AG10803 (cell line): ENCODE measurements at regions not wholly inside any gene's neighbourhood (a gene's known extent, or its start where the extent isn't known, plus 50 kb on each side); places are given as distances from the start of the nearest gene placed in this dataset.

ENCODE experiments used
- DNase-seq: peaks from one replicate; pipeline ENCODE4 v3.0.0; 2010; ENCODE audit warnings: low read depth
- H3K4me3 ChIP-seq: 2 replicates; pipeline ENCODE4 v1.5.1; 2011; ENCODE audit warnings: mild to moderate bottlenecking, low read length, control low read depth
- TF ChIP-seq, protein P1 (sequence below): conservative IDR thresholded peaks from 2 replicates; pipeline ENCODE4 v1.5.1; 2011; ENCODE audit warnings: mild to moderate bottlenecking, low read length, control low read depth, inconsistent platforms

DNA sequence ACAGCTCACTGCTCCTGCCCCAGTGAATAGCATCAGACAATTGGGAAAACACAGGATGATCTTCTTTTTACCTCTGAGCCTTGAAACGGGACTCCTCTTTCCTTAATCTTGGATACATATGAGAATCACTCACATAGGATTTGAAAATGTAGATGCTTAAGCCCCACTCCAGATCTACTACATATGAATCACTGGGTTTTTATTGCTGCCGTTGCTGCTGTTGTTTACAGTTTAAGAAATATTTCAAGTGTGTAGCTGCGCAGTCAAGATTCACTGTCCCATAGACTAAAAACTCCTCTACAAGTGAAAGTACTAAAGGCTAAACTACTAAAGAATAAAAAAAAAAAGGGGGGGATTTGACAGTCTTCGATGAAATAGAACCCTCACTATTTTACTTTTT is 765.9 kb downstream of the NTRK3 start:
- TF ChIP-seq, protein P1, sequence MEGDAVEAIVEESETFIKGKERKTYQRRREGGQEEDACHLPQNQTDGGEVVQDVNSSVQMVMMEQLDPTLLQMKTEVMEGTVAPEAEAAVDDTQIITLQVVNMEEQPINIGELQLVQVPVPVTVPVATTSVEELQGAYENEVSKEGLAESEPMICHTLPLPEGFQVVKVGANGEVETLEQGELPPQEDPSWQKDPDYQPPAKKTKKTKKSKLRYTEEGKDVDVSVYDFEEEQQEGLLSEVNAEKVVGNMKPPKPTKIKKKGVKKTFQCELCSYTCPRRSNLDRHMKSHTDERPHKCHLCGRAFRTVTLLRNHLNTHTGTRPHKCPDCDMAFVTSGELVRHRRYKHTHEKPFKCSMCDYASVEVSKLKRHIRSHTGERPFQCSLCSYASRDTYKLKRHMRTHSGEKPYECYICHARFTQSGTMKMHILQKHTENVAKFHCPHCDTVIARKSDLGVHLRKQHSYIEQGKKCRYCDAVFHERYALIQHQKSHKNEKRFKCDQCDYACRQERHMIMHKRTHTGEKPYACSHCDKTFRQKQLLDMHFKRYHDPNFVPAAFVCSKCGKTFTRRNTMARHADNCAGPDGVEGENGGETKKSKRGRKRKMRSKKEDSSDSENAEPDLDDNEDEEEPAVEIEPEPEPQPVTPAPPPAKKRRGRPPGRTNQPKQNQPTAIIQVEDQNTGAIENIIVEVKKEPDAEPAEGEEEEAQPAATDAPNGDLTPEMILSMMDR = no peak
- no peak for DNase-seq
- H3K4me3 ChIP-seq = no peak overlapping the region

DNA sequence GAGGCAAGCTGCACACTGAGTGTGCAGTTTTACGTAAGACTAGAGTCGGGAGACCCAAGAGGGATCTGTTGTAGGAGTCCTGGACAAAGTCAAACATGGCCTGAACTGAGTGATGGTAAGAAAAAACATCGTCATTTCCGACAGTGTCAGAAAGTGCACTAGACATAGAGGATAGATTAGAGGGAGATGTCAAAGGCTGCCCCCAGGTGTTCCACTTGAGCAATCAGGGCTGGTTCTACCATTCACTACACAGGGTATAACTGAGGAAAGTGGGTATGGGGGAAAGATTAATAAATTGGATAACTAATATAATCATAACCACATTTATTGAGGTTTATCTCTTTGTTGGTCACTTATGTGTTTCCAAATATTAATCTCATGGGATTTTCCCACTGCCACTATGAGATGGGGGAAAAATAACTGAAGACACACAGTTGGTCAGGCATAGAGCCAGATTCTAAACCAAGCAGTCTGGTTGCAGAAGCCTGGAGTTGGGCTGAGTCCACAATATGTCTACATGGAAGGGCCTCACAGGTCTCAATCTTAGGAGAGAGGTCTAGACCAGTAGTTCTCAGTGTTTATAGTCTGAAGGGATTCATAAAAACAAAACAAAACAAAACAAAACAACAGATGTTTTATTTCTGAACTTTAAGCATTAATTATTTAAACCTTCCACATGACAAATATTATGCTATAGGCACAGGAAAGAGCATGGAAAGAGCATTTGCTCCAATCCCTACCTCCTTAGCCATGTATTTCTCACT is 766.5 kb downstream of the NTRK3 start:
- DNase-seq = no peak
- TF ChIP-seq, protein P1 = no peak
- no peak overlapping the region for H3K4me3 ChIP-seq

DNA sequence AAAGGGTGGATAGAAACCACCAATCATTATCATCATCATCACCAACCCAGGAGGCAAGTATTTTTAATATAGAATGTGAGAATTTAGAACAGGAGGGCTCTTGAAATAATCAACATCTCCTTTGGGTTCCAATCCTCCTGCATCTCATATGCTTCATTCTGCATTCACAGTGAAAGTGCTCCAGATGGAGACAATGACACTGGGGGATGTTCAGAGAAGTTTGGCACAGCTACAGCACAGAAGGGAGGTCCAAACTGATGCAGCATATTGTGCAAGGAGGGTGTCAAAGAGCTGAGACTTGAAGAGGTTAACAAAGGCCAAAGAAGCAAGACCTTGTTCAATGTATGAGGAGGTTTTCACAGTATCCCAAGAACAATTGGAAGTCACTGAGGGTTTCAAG is 767.1 kb downstream of the NTRK3 start:
- DNase-seq = no peak
- TF ChIP-seq, protein P1 = no peak
- no peak overlapping the region for H3K4me3 ChIP-seq

DNA sequence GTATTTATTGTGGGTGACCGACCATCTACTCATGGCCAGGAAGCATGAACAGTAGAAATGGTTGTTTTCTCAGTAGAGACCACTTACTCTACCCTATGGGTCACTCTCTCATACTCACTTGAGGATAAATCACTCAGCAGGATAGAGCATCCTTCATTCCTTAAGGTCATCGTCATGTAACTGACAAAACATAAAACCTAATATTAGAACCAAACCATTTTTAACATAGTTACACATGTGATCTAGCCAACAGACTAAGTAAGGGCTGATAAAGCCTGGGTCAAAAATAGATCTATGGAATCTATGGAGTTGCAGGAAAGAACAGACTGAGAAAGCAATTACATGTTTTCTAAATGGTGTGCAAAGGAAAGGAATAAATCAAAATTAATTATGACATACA is 769.1 kb downstream of the NTRK3 start:
- H3K4me3 ChIP-seq = no peak overlapping the region
- TF ChIP-seq, protein P1 = no peak
- no peak for DNase-seq

DNA sequence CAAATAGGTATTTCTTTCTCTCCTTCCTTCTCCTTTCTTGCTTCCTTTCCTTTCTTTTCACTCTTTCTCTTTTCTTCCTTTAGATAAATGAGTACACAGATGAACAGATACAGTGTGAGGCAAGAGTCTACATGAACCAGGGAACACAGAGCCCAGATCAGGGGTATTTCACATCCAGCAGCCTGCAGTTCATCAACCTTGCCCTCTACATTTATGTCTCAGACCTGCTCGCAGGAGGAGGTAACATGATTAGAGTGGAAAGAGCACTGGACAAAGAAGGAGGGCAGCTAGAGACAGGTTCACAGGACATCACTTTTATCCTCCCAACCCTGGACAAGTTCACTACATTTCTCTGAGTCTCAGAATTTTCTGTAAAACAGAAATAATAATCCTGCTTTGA is 773.1 kb downstream of the NTRK3 start:
- no peak overlapping the region for H3K4me3 ChIP-seq
- TF ChIP-seq, protein P1 = no peak
- no peak for DNase-seq

DNA sequence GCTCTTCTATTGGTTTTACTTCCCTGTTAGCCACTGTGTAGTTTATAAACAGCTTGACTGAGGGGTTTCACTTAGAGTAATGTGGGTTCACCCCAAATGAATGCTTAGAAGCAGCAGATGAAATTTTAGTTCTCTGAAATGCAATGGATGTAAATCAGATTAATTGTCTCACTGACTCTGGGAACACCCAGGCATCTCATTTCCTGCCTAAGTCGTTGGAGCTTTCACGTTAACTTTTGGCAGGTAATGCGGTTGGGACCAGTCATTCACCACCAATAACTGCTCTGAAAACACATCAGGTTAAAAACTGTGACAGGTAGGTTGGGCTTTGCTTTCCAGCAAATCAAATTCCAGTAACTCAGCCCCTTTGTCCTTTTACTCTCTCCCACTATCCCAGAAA is 775.4 kb downstream of the NTRK3 start:
- no peak overlapping the region for H3K4me3 ChIP-seq
- TF ChIP-seq, protein P1 = no peak
- DNase-seq = no peak

DNA sequence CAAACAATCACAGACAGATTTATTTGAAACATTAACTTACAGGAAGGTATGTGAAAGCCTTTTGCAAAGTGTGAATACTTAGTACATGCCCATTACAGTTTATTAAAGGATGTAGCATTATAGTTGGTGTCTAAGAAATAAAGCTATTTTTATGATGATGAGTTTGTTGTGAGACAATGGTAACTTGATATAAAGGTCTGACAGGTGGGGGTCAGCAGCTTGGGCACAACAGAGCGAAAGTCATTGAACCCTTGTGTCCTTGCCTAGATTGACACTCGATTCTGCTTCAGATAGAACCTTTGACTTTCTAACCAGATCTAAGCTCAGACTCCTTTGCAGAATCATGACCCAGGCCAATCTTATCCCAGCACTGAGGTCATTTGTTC is 777.9 kb downstream of the NTRK3 start:
- no peak overlapping the region for H3K4me3 ChIP-seq
- TF ChIP-seq, protein P1 = no peak
- no peak for DNase-seq
